OCI-LY7 (cell line): ENCODE measurements at regions not wholly inside any gene's neighbourhood (a gene's known extent, or its start where the extent isn't known, plus 50 kb on each side); places are given as distances from the start of the nearest gene placed in this dataset.
A peak's percentile ranks its signal among the peaks of the same experiment; 100 is the strongest.

Source experiments
- BruUV-seq: library from RNA; stranded (reverse); fragments of 400-500 nt; replicated peaks from 2 replicates; lab custom pipeline; 2021; lab: Mats Ljungman, UMichigan
- CTCF ChIA-PET: fragments of 300-600 bp; sonication (Branson Sonifier 250); formaldehyde crosslinking; loops from one replicate; lab custom pipeline; 2022; ENCODE audit warnings: antibody characterized with exemption; ENCODE audit not compliant: unreplicated experiment; lab: Charles Lee
- POLR2A ChIA-PET: fragments of 300-600 bp; sonication (Branson Sonifier 250); formaldehyde crosslinking; loops from one replicate; lab custom pipeline; 2022; ENCODE audit warnings: antibody characterized with exemption; lab: Charles Lee
- DNase-seq: peaks from one replicate; pipeline ENCODE4 v3.0.0-alpha.2; 2015; ENCODE audit warnings: low spot score
- H2AFZ ChIP-seq: fragments of 200-600 bp; sonication (generic), shearing (Covaris generic); 2 replicates; pipeline ENCODE4 v1.6.1; 2014; ENCODE audit warnings: mild to moderate bottlenecking, antibody characterized with exemption, low read length, moderate library complexity
- H3K27ac ChIP-seq: fragments of 200-600 bp; sonication (generic); 2 replicates; pipeline ENCODE4 v1.5.1; 2014; ENCODE audit warnings: mixed run types, low read depth, mild to moderate bottlenecking, moderate library complexity, low read length, inconsistent platforms; ENCODE audit not compliant: poor library complexity, severe bottlenecking
- H3K36me3 ChIP-seq: fragments of 200-600 bp; sonication (generic); 2 replicates; pipeline ENCODE4 v1.6.1; 2014; ENCODE audit warnings: mild to moderate bottlenecking, antibody characterized with exemption, low read length, moderate library complexity, mixed read lengths; ENCODE audit not compliant: insufficient read depth
- H3K4me1 ChIP-seq: fragments of 200-600 bp; sonication (generic); 2 replicates; pipeline ENCODE4 v1.5.1; 2014; ENCODE audit warnings: mild to moderate bottlenecking, low read length; ENCODE audit not compliant: insufficient read depth, poor library complexity, severe bottlenecking
- H3K4me2 ChIP-seq: fragments of 200-600 bp; sonication (generic); 2 replicates; pipeline ENCODE4 v1.6.1; 2014; ENCODE audit warnings: mild to moderate bottlenecking, low read length
- H3K4me3 ChIP-seq: fragments of 200-600 bp; sonication (generic); 2 replicates; pipeline ENCODE4 v1.5.1; 2014; ENCODE audit warnings: mild to moderate bottlenecking, low read depth, low read length; ENCODE audit not compliant: poor library complexity, severe bottlenecking
- H3K79me2 ChIP-seq: fragments of 200-600 bp; sonication (generic); 2 replicates; pipeline ENCODE4 v1.6.1; 2016; ENCODE audit warnings: low read depth, mild to moderate bottlenecking, low read length, moderate library complexity, mixed read lengths; ENCODE audit not compliant: insufficient read depth
- H3K9me2 ChIP-seq: fragments of 200-600 bp; sonication (generic); 2 replicates; pipeline ENCODE4 v1.6.1; 2016; ENCODE audit warnings: mild to moderate bottlenecking, low read length, mixed read lengths; ENCODE audit not compliant: insufficient read depth
- H3K9me3 ChIP-seq: fragments of 200-600 bp; sonication (generic); 2 replicates; pipeline ENCODE4 v1.6.1; 2014; ENCODE audit warnings: mild to moderate bottlenecking, mixed run types, low read length, mixed read lengths
- H4K20me1 ChIP-seq: fragments of 200-600 bp; sonication (generic); 2 replicates; pipeline ENCODE4 v1.6.1; 2014; ENCODE audit warnings: mild to moderate bottlenecking, antibody characterized with exemption, low read length, moderate library complexity, mixed read lengths; ENCODE audit not compliant: insufficient read depth
- EZH2phosphoT487 ChIP-seq: fragments of 200-600 bp; sonication (generic); IDR thresholded peaks from 2 replicates; pipeline ENCODE4 v1.6.1; 2018; ENCODE audit warnings: low read depth, borderline replicate concordance, mild to moderate bottlenecking, mixed run types, antibody characterized with exemption, low read length, moderate library complexity, mixed read lengths
- intact Hi-C: fragments of 100-400 bp; cut with micrococcal nuclease; formaldehyde crosslinking; loops from one replicate; pipeline ENCODE4 v1.10.0; 2022; ENCODE audit not compliant: unreplicated experiment
- TF ChIP-seq, protein P1 (sequence below): fragments of 200-600 bp; sonication (generic); conservative IDR thresholded peaks from 2 replicates; pipeline ENCODE4 v1.5.1; 2014; ENCODE audit warnings: mild to moderate bottlenecking, antibody characterized with exemption, low read length, moderate library complexity, mixed read lengths

DNA sequence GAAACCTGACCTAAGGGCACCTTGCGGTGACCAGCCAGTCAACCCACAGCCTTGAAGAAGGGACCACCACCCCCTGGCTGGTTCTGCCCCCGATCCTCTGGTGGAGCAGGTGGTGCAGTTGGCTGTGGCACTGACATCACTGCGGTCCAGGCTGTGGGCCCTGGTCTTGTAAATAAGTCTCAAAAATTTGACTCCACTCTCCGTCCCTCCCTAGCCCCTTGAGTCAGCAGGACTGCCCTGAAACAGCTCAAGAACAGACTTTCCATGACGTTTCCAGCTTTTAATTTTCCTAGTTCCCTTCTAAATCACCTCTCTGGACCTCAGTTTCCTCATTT, 134.8 kb upstream of the BOD1 start:
- Histone ChIP-seq H3K4me1 (peaks cover 42% of the 10 kb centered on the region), H3K4me2 (peak overlapping the region; percentile 37), H3K79me2 (no peaks in the 10 kb centered on the region), H2AFZ (no peak overlapping the region; the same call in 1 of the 2 replicates), H3K9me3 (peaks cover 8% of the 10 kb centered on the region; the same call in 1 of the 2 replicates), H3K36me3 (no peaks in the 10 kb centered on the region; the same call in 1 of the 2 replicates), H3K27ac (no peak overlapping the region), H4K20me1 (no peaks in the 10 kb centered on the region), H3K9me2 (no peaks in the 10 kb centered on the region), H3K4me3 (no peak overlapping the region)
- no peak for DNase-seq
- intact Hi-C loops, result no loop called here
- ChIA-PET CTCF (interaction anchor here (0.6 to 1.3 kb wide), 2 partner anchors 8 to 36 kb away, joined by 3 to 5 read pairs; no protein-coding TSS in a partner anchor), POLR2A (interaction anchor here (1.2 to 2.0 kb wide), 4 partner anchors 35 to 95 kb away, joined by 3 to 9 read pairs (median 5); no protein-coding TSS in a partner anchor)
- no TSS peak for BruUV-seq
- TF ChIP-seq, protein P1, sequence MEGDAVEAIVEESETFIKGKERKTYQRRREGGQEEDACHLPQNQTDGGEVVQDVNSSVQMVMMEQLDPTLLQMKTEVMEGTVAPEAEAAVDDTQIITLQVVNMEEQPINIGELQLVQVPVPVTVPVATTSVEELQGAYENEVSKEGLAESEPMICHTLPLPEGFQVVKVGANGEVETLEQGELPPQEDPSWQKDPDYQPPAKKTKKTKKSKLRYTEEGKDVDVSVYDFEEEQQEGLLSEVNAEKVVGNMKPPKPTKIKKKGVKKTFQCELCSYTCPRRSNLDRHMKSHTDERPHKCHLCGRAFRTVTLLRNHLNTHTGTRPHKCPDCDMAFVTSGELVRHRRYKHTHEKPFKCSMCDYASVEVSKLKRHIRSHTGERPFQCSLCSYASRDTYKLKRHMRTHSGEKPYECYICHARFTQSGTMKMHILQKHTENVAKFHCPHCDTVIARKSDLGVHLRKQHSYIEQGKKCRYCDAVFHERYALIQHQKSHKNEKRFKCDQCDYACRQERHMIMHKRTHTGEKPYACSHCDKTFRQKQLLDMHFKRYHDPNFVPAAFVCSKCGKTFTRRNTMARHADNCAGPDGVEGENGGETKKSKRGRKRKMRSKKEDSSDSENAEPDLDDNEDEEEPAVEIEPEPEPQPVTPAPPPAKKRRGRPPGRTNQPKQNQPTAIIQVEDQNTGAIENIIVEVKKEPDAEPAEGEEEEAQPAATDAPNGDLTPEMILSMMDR, result no peak
- TF ChIP-seq EZH2phosphoT487, result no peak

DNA sequence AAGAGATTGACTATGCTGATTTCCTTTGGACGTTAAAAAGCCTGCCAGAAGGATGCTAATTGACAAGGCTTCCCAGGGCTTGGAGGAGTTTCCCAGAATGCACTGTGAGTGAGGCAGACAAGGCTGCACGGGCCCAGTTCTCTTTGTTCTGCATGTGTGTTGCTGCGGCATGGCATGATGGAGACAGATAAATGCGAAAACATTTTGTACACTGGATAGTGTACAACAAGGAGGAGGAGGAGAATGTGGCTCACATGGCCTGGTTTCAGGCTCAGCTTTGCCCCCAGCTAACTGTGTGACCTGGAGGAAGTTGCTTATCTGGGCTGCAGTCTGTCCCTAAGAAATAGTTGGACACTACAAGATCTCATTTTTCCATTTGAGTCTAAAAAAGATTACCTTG, 135.5 kb upstream of the CPEB4 start:
- no peaks in the 10 kb centered on the region for H3K9me2 ChIP-seq
- no peak overlapping the region for H3K27ac ChIP-seq
- no peak overlapping the region for H3K4me2 ChIP-seq
- DNase-seq, result no peak
- intact Hi-C loops, result no loop called here
- POLR2A ChIA-PET, result interaction anchor here (0.9 to 2.0 kb wide), 6 partner anchors 18 to 120 kb away, joined by 3 to 9 read pairs (median 5); no protein-coding TSS in a partner anchor
- CTCF ChIA-PET, result no interaction called here
- peaks cover 29% of the 10 kb centered on the region for H3K4me1 ChIP-seq
- no peak overlapping the region for H3K4me3 ChIP-seq
- no peaks in the 10 kb centered on the region for H3K9me3 ChIP-seq
- BruUV-seq, result no TSS peak
- TF ChIP-seq, protein P1, result no peak
- TF ChIP-seq EZH2phosphoT487, result no peak
- no peaks in the 10 kb centered on the region for H4K20me1 ChIP-seq
- H2AFZ ChIP-seq, result no peak overlapping the region
- H3K36me3 ChIP-seq, result no peaks in the 10 kb centered on the region
- no peaks in the 10 kb centered on the region for H3K79me2 ChIP-seq

DNA sequence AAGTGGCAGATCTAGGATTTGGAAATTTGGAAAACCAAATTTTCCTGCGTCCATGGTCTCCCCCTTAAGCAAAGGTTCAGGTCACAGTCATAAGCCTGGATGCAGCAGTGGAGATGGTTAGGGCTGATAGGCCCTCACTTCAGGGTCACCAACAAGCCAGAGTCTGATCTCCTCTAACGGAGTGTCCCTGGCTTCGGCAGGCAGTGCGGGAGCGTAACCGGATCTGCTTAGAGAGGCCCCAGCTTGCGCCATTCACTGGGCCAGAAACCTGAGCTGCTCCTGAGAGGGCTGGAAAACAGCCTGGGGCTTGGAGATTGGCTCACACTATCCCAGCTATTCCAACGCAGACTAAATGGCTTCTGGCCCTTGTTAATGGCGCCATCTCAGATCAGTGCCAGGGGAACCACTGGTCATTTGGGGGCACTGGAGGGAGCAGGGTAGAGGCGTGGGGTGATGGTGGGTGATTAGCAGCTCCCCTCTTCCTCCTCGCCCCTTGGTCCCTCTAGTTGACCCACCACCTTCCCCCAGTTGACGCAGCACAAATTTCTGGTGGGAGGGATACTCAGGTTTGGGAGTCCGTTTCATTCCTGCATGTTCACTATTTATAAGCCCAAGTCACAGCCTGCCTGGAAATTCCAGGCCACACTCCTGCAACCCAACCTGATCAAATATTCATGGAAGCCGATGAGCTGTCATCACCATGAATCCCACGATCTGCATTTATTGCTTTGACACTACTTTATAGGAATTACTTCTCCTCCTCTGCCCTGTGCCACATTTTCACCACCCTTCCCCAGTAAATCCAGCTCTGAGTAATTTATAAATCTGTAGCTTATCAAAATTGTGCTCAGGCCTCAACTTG, 134.6 kb upstream of the CPEB4 start:
- Histone ChIP-seq H3K9me2 (no peaks in the 10 kb centered on the region), H4K20me1 (no peaks in the 10 kb centered on the region), H3K79me2 (no peaks in the 10 kb centered on the region), H2AFZ (no peak overlapping the region), H3K4me1 (peaks cover 23% of the 10 kb centered on the region), H3K4me2 (no peak overlapping the region), H3K9me3 (no peaks in the 10 kb centered on the region), H3K27ac (no peak overlapping the region), H3K36me3 (no peaks in the 10 kb centered on the region), H3K4me3 (no peak overlapping the region)
- ChIA-PET CTCF (no interaction called here), POLR2A (interaction anchor here (0.5 to 2.0 kb wide), 6 partner anchors 16 to 159 kb away, joined by 3 to 9 read pairs (median 4); no protein-coding TSS in a partner anchor)
- DNase-seq, result no peak
- TF ChIP-seq EZH2phosphoT487, result no peak
- TF ChIP-seq, protein P1, result no peak
- intact Hi-C loops, result no loop called here
- no TSS peak for BruUV-seq
